Right atrium auricular region (tissue), 2 donors: ENCODE measurements at regions not wholly inside any gene's neighbourhood (a gene's known extent, or its start where the extent isn't known, plus 50 kb on each side); places are given as distances from the start of the nearest gene placed in this dataset.

ENCODE experiments used
- DNase-seq: peaks from one replicate; pipeline ENCODE4 v3.0.0-alpha.2; 2019; ENCODE audit warnings: low spot score
- H3K27ac ChIP-seq, 2 donors: fragments of 200-600 bp; sonication (generic); 1 replicate in 1 of 2; 2 replicates in 1 of 2; pipeline ENCODE4 v1.5.1; 2016 to 2019
- H3K27me3 ChIP-seq, 2 donors: fragments of 200-600 bp; sonication (generic); one replicate each; pipeline versions ENCODE4 v1.5.1 to v1.6.0; 2017 to 2019
- H3K36me3 ChIP-seq: fragments of 200-600 bp; sonication (generic); one replicate; pipeline ENCODE4 v1.5.1; 2016
- H3K4me1 ChIP-seq, 2 donors: fragments of 200-600 bp; sonication (generic); one replicate each; pipeline versions ENCODE4 v1.5.1 to v1.6.0; 2017 to 2019
- H3K4me3 ChIP-seq, 2 donors: fragments of 200-600 bp; sonication (generic); 1 replicate in 1 of 2; 2 replicates in 1 of 2; pipeline ENCODE4 v1.5.1; 2017 to 2019; ENCODE audit warnings: mild to moderate bottlenecking in 1 of 2, moderate library complexity in 1 of 2
- H3K9me3 ChIP-seq, 2 donors: fragments of 200-600 bp; sonication (generic); one replicate each; pipeline ENCODE4 v1.5.1; 2019
- CTCF ChIP-seq, 2 donors: fragments of 200-600 bp; sonication (generic); IDR thresholded peaks; one replicate each; pipeline ENCODE4 v1.5.1; 2019; ENCODE audit warnings: antibody characterized with exemption in 2 of 2

GRCh38 chr16:31700200-31700529, 172.5 kb downstream of the AHSP start:
- Histone ChIP-seq H3K4me1 (peaks cover 0 to 13% of the 10 kb centered on the region in 2 donors), H3K27me3 (no peaks in the 10 kb centered on the region), H3K9me3 (no peaks in the 10 kb centered on the region), H3K27ac (peak overlapping the region in 1 of 2 donors; percentile 41), H3K36me3 (peaks cover 17% of the 10 kb centered on the region), H3K4me3 (peak overlapping the region; percentile 69 to 84)
- no peak for TF ChIP-seq CTCF (IDR thresholded peaks at IDR 0.05)
- DNase-seq, result no peak

- H3K4me3 ChIP-seq, result peak overlapping the region; percentile 69 to 84
These were observed 172.8 kb upstream of the ZNF267 start for GRCh38 chr16:31700530-31701388.

GRCh38 chr16:31701734-31702133, 171.9 kb upstream of the ZNF267 start:
- no peak overlapping the region for H3K27ac ChIP-seq
- H3K4me3 ChIP-seq, result no peak overlapping the region
- peaks cover 0 to 13% of the 10 kb centered on the region in 2 donors for H3K4me1 ChIP-seq
- H3K27me3 ChIP-seq, result no peaks in the 10 kb centered on the region
- TF ChIP-seq CTCF (IDR thresholded peaks at IDR 0.05), result no peak
- no peaks in the 10 kb centered on the region for H3K9me3 ChIP-seq
- no peak for DNase-seq
- peaks cover 33% of the 10 kb centered on the region for H3K36me3 ChIP-seq

More at GRCh38 chr16:31700530-31701388, 172.8 kb upstream of the ZNF267 start:
- TF ChIP-seq CTCF (IDR thresholded peaks at IDR 0.05), result peak in 1 of 2 donors; percentile 34
- H3K9me3 ChIP-seq, result no peaks in the 10 kb centered on the region
- peak overlapping the region; percentile 41 to 67 for H3K27ac ChIP-seq
- H3K4me1 ChIP-seq, result peaks cover 0 to 13% of the 10 kb centered on the region in 2 donors
- peaks cover 23% of the 10 kb centered on the region for H3K36me3 ChIP-seq
- H3K27me3 ChIP-seq, result no peaks in the 10 kb centered on the region
- DNase-seq, result peak; percentile 87

- Histone ChIP-seq H3K4me3 (no peak overlapping the region), H3K9me3 (no peaks in the 10 kb centered on the region), H3K27me3 (no peaks in the 10 kb centered on the region), H3K36me3 (peaks cover 38% of the 10 kb centered on the region), H3K27ac (no peak overlapping the region), H3K4me1 (peaks cover 0 to 13% of the 10 kb centered on the region in 2 donors)
- DNase-seq, result no peak
- no peak for TF ChIP-seq CTCF (IDR thresholded peaks at IDR 0.05)
These were observed 170.8 kb upstream of the ZNF267 start for GRCh38 chr16:31702796-31703195.

GRCh38 chr16:31703526-31704128, 170.0 kb upstream of the ZNF267 start:
- H3K4me1 ChIP-seq, result peaks cover 0 to 13% of the 10 kb centered on the region in 2 donors
- H3K4me3 ChIP-seq, result no peak overlapping the region
- H3K27ac ChIP-seq, result no peak overlapping the region
- peaks cover 38% of the 10 kb centered on the region for H3K36me3 ChIP-seq
- DNase-seq, result no peak
- H3K9me3 ChIP-seq, result no peaks in the 10 kb centered on the region
- no peaks in the 10 kb centered on the region for H3K27me3 ChIP-seq
- TF ChIP-seq CTCF (IDR thresholded peaks at IDR 0.05), result no peak
